DND-41 (cell line): ENCODE measurements at regions not wholly inside any gene's neighbourhood (a gene's known extent, or its start where the extent isn't known, plus 50 kb on each side); places are given as distances from the start of the nearest gene placed in this dataset.

Source experiments
- CTCF ChIP-seq: IDR thresholded peaks from 2 replicates; pipeline ENCODE4 v1.5.1; 2012; ENCODE audit warnings: borderline replicate concordance, low read length, moderate library complexity, mild to moderate bottlenecking; ENCODE audit not compliant: poor library complexity, severe bottlenecking; ENCODE audit errors: extremely low read depth
- EZH2 ChIP-seq: IDR thresholded peaks from 3 replicates; pipeline ENCODE4 v1.6.1; 2012; ENCODE audit warnings: borderline replicate concordance, low read depth, mild to moderate bottlenecking, moderate library complexity, low read length, inconsistent platforms; ENCODE audit not compliant: severe bottlenecking

GRCh38 chr7:156094350-156095146 lies 282.3 kb upstream of the SHH start:
- no peak for TF ChIP-seq CTCF
- no peak for TF ChIP-seq EZH2
